Vagina (tissue), 2 donors: ENCODE measurements at regions not wholly inside any gene's neighbourhood (a gene's known extent, or its start where the extent isn't known, plus 50 kb on each side); places are given as distances from the start of the nearest gene placed in this dataset.

Source experiments
- POLR2A ChIP-seq, 2 donors: fragments of 450-650 bp; IDR thresholded peaks; one replicate each; pipeline ENCODE4 v1.6.1; 2017; ENCODE audit warnings: antibody characterized with exemption in 2 of 2, mild to moderate bottlenecking in 2 of 2, moderate library complexity in 2 of 2
- POLR2AphosphoS5 ChIP-seq, 2 donors: sonication (generic); formaldehyde crosslinking; IDR thresholded peaks; one replicate each; pipeline ENCODE4 v1.9.0; 2017; ENCODE audit warnings: antibody characterized with exemption in 2 of 2, mild to moderate bottlenecking in 2 of 2, low read depth in 1 of 2; ENCODE audit not compliant: insufficient read depth in 1 of 2
- TF ChIP-seq, protein P1 (sequence below), 3 experiments: fragments of 450-650 bp in 2 of 3; fragments of 200-600 bp in 1 of 3; sonication (generic) in 1 of 3; IDR thresholded peaks; one replicate each; pipeline ENCODE4 v1.5.1; 2017 to 2019; ENCODE audit warnings: antibody characterized with exemption in 3 of 3, mild to moderate bottlenecking in 2 of 3, moderate library complexity in 2 of 3

DNA sequence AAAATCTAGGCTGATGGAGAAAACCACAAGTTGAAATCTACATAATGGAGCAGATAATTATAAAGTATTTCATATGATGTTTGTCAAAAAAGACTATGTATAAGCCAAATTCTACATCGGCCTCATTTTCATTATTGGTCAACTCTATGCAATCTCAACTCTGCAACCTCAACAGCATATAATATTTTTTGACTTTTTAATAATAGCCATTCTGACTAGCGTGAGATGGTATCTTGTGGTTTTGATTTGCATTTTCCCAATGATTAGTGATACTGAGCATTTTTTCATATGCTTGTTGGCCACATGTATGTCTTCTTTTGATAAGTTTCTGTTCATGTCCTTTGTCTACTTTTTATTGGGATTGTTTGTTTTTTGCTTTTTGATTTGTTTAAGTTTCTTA lies 496.1 kb upstream of the SLC39A10 start:
- TF ChIP-seq POLR2A (IDR thresholded peaks at IDR 0.05) (no peak), POLR2AphosphoS5 (IDR thresholded peaks at IDR 0.05; ENCODE audit: insufficient read depth in 1 of 2, low read depth in 1 of 2) (no peak)
- TF ChIP-seq, protein P1, sequence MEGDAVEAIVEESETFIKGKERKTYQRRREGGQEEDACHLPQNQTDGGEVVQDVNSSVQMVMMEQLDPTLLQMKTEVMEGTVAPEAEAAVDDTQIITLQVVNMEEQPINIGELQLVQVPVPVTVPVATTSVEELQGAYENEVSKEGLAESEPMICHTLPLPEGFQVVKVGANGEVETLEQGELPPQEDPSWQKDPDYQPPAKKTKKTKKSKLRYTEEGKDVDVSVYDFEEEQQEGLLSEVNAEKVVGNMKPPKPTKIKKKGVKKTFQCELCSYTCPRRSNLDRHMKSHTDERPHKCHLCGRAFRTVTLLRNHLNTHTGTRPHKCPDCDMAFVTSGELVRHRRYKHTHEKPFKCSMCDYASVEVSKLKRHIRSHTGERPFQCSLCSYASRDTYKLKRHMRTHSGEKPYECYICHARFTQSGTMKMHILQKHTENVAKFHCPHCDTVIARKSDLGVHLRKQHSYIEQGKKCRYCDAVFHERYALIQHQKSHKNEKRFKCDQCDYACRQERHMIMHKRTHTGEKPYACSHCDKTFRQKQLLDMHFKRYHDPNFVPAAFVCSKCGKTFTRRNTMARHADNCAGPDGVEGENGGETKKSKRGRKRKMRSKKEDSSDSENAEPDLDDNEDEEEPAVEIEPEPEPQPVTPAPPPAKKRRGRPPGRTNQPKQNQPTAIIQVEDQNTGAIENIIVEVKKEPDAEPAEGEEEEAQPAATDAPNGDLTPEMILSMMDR (IDR thresholded peaks at IDR 0.05) = no peak
